PC-3 (cell line): ENCODE measurements at regions not wholly inside any gene's neighbourhood (a gene's known extent, or its start where the extent isn't known, plus 50 kb on each side); places are given as distances from the start of the nearest gene placed in this dataset.
"Not testable (repeated sequence)": the region's sequence is repeated elsewhere in the genome, so short reads cannot be mapped to it uniquely, and the experiment has no call there.

ENCODE experiments used
- ATAC-seq: fragments of 200-7000 bp; cut with Tn5 transposase; 2 replicates; pipeline ENCODE4 v1.9.1; 2020; ENCODE audit warnings: mild to moderate bottlenecking, moderate library complexity
- BruUV-seq: library from RNA; stranded (reverse); fragments of 400-500 nt; replicated peaks from 2 replicates; lab custom pipeline; 2021; lab: Mats Ljungman, UMichigan
- CTCF ChIA-PET: fragments of 300-600 bp; sonication (Branson Sonifier 250); formaldehyde crosslinking; loops from one replicate; lab custom pipeline; 2022; ENCODE audit warnings: antibody characterized with exemption; lab: Charles Lee
- POLR2A ChIA-PET: fragments of 300-600 bp; sonication (Branson Sonifier 250); formaldehyde crosslinking; loops from one replicate; lab custom pipeline; 2022; ENCODE audit warnings: antibody characterized with exemption; ENCODE audit not compliant: unreplicated experiment; lab: Charles Lee
- DNase-seq: peaks from one replicate; pipeline ENCODE4 v3.0.0-alpha.2; 2015
- H2AFZ ChIP-seq: fragments of 300-600 bp; sonication (generic); 2 replicates; pipeline ENCODE4 v1.6.0; 2016; ENCODE audit warnings: antibody characterized with exemption, low read length
- H3F3A ChIP-seq: fragments of 300-600 bp; sonication (generic); one replicate; pipeline ENCODE4 v1.6.0; 2017; ENCODE audit warnings: antibody characterized with exemption, low read length, control low read depth, mild to moderate bottlenecking; ENCODE audit not compliant: unreplicated experiment
- H3K27ac ChIP-seq: fragments of 300-600 bp; sonication (generic); 2 replicates; pipeline ENCODE4 v1.5.1; 2016; ENCODE audit warnings: mild to moderate bottlenecking, low read length
- H3K27me3 ChIP-seq: fragments of 300-600 bp; sonication (generic); 2 replicates; pipeline ENCODE4 v1.6.1; 2016; ENCODE audit warnings: low read length, mixed read lengths
- H3K36me3 ChIP-seq: fragments of 300-600 bp; sonication (generic); 2 replicates; pipeline ENCODE4 v1.6.1; 2016; ENCODE audit warnings: low read depth, mixed run types, low read length, mixed read lengths
- H3K4me1 ChIP-seq: fragments of 300-600 bp; sonication (generic); 2 replicates; pipeline ENCODE4 v1.5.1; 2016; ENCODE audit warnings: low read length; ENCODE audit not compliant: insufficient read depth
- H3K4me2 ChIP-seq: fragments of 300-600 bp; sonication (generic); 2 replicates; pipeline ENCODE4 v1.6.0; 2016; ENCODE audit warnings: low read length
- H3K4me3 ChIP-seq: fragments of 300-600 bp; sonication (generic); 2 replicates; pipeline ENCODE4 v1.5.1; 2016; ENCODE audit warnings: mild to moderate bottlenecking, low read length, mixed read lengths
- H3K79me2 ChIP-seq: fragments of 300-600 bp; sonication (generic); 2 replicates; pipeline ENCODE4 v1.6.1; 2017; ENCODE audit warnings: low read length, mixed read lengths
- H3K9ac ChIP-seq: fragments of 300-600 bp; sonication (generic); 2 replicates; pipeline ENCODE4 v1.6.0; 2016; ENCODE audit warnings: mild to moderate bottlenecking, low read length
- H3K9me2 ChIP-seq: fragments of 300-600 bp; sonication (generic); replicated peaks from 2 replicates; pipeline ENCODE4 v1.6.1; 2016; ENCODE audit warnings: mixed run types, low read length, mixed read lengths
- H3K9me3 ChIP-seq: fragments of 300-600 bp; sonication (generic); 2 replicates; pipeline ENCODE4 v1.6.1; 2016; ENCODE audit warnings: low read length, mixed read lengths
- H4K20me1 ChIP-seq: fragments of 300-600 bp; sonication (generic); 2 replicates; pipeline ENCODE4 v1.6.1; 2016; ENCODE audit warnings: low read length, mixed read lengths
- EZH2 ChIP-seq: fragments of 300-600 bp; sonication (generic); IDR thresholded peaks from one replicate; pipeline ENCODE4 v1.6.1; 2017; ENCODE audit warnings: antibody characterized with exemption, mild to moderate bottlenecking, low read length; ENCODE audit not compliant: unreplicated experiment
- EZH2phosphoT487 ChIP-seq: fragments of 300-600 bp; sonication (generic); IDR thresholded peaks from 2 replicates; pipeline ENCODE4 v1.6.1; 2018; ENCODE audit warnings: mild to moderate bottlenecking, antibody characterized with exemption, low read length, borderline replicate concordance
- intact Hi-C: fragments of 100-400 bp; cut with micrococcal nuclease; formaldehyde crosslinking; loops from 2 replicates; pipeline ENCODE4 v1.9.0; 2023
- TF ChIP-seq, protein P1 (sequence below): fragments of 300-600 bp; sonication (generic); conservative IDR thresholded peaks from 2 replicates; pipeline ENCODE4 v1.5.1; 2017; ENCODE audit warnings: antibody characterized with exemption, low read depth, mild to moderate bottlenecking, low read length

DNA sequence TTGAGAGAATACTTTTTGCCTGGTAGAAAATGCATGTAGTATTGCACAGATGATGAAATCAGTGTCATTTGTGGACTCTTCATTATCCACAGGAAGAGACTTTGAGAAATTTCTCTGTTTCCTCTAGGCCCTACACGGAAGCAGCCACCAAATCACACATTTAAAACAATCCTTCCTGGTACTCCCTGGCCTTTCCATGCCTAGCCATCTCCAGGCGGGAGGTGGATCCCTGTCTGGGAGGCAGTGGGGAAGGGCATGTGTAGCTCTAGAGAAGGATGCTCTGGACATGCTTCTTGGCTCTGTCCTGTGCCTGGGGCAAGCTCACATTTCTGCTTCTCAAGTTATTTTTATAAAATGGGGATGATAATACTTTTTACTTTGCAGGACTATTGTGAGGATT, 114.1 kb downstream of the ADAMTS15 start:
- no peak for TF ChIP-seq EZH2phosphoT487
- TF ChIP-seq, protein P1, sequence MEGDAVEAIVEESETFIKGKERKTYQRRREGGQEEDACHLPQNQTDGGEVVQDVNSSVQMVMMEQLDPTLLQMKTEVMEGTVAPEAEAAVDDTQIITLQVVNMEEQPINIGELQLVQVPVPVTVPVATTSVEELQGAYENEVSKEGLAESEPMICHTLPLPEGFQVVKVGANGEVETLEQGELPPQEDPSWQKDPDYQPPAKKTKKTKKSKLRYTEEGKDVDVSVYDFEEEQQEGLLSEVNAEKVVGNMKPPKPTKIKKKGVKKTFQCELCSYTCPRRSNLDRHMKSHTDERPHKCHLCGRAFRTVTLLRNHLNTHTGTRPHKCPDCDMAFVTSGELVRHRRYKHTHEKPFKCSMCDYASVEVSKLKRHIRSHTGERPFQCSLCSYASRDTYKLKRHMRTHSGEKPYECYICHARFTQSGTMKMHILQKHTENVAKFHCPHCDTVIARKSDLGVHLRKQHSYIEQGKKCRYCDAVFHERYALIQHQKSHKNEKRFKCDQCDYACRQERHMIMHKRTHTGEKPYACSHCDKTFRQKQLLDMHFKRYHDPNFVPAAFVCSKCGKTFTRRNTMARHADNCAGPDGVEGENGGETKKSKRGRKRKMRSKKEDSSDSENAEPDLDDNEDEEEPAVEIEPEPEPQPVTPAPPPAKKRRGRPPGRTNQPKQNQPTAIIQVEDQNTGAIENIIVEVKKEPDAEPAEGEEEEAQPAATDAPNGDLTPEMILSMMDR = no peak
- TF ChIP-seq EZH2 = no peak
- Histone ChIP-seq H3K4me2 (no peak overlapping the region), H3K79me2 (no peaks in the 10 kb centered on the region), H3K4me1 (no peaks in the 10 kb centered on the region), H3K36me3 (no peaks in the 10 kb centered on the region), H4K20me1 (no peaks in the 10 kb centered on the region), H3K9me2 (no peaks in the 10 kb centered on the region), H3K27ac (no peak overlapping the region), H3F3A (no peaks in the 10 kb centered on the region), H2AFZ (no peak overlapping the region), H3K27me3 (no peaks in the 10 kb centered on the region), H3K9ac (no peak overlapping the region), H3K9me3 (no peaks in the 10 kb centered on the region), H3K4me3 (no peak overlapping the region)
- POLR2A ChIA-PET = no interaction called here
- intact Hi-C loops = no loop called here
- no TSS peak for BruUV-seq
- ATAC-seq (no peak), DNase-seq (no peak)
- CTCF ChIA-PET = no interaction called here

DNA sequence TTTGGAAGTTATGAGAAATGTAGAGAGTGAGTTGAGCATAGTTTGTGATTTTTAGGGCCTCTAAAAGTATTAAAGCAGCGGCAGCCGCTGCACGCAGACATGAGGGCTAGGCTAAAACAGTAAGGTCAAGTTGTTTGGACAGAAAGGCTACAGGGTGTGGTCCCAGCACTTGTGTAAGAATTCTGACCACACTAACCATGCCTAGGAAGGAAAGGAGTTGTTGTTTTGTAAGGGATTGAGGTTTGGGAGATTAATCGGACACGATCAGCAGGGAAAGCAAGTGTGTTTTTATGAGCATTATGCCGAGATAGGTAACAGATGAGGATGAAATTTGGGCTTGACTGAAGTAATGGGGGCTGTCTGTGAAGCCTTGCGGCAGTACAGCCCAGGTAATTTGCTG, 117.9 kb downstream of the ADAMTS15 start:
- H3K36me3 ChIP-seq, H3K27me3 ChIP-seq, H3K79me2 ChIP-seq, DNase-seq, H3F3A ChIP-seq, intact Hi-C loops, H4K20me1 ChIP-seq, H3K4me2 ChIP-seq, CTCF ChIA-PET, H3K4me3 ChIP-seq, H3K9me3 ChIP-seq, H3K9me2 ChIP-seq, H3K9ac ChIP-seq, BruUV-seq, H3K27ac ChIP-seq, H2AFZ ChIP-seq, POLR2A ChIA-PET, ATAC-seq, H3K4me1 ChIP-seq: not testable (repeated sequence)

DNA sequence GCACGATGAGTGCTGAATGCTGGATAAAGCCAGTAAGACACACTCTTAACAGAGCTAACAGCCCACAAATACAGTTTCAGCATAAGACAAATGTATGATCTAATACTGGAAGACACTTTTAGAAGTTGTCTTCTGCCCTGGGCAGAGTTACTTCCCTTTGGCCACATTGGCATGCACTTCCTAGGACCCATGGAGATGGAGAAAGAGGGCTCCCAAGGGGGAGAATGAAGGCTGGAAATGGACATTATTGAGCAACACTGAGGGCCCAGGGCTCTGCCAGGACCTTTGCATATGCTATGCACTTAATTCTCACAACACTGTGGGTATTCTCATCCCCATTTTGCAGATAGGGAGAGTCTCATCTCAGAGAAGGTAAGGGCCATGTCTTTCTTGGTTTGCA, 123.1 kb downstream of the ADAMTS15 start:
- Histone ChIP-seq H3K4me3 (no peak overlapping the region), H3K79me2 (no peaks in the 10 kb centered on the region), H4K20me1 (no peaks in the 10 kb centered on the region), H3K4me1 (no peaks in the 10 kb centered on the region), H2AFZ (no peak overlapping the region), H3K9me2 (no peaks in the 10 kb centered on the region), H3K27me3 (no peaks in the 10 kb centered on the region), H3K4me2 (no peak overlapping the region), H3K36me3 (no peaks in the 10 kb centered on the region), H3K27ac (no peak overlapping the region), H3F3A (no peaks in the 10 kb centered on the region), H3K9me3 (no peaks in the 10 kb centered on the region), H3K9ac (no peak overlapping the region)
- TF ChIP-seq, protein P1 = no peak
- TF ChIP-seq EZH2phosphoT487 (no peak), EZH2 (no peak)
- CTCF ChIA-PET = no interaction called here
- ATAC-seq = no peak
- intact Hi-C loops = no loop called here
- no peak for DNase-seq
- BruUV-seq = no TSS peak
- POLR2A ChIA-PET = no interaction called here
